GM12864 (cell line): ENCODE measurements at regions not wholly inside any gene's neighbourhood (a gene's known extent, or its start where the extent isn't known, plus 50 kb on each side); places are given as distances from the start of the nearest gene placed in this dataset.

ENCODE experiments used
- DNase-seq: peaks from one replicate; pipeline ENCODE4 v3.0.0-alpha.2; 2011; ENCODE audit warnings: low read depth
- H3K4me3 ChIP-seq: 2 replicates; pipeline ENCODE4 v1.5.1; 2011; ENCODE audit warnings: mild to moderate bottlenecking, low read depth, low read length, control low read depth
- CTCF ChIP-seq: IDR thresholded peaks from 2 replicates; pipeline ENCODE4 v1.5.1; 2011; ENCODE audit warnings: low read depth, mild to moderate bottlenecking, moderate library complexity, low read length, control low read depth, inconsistent platforms; ENCODE audit errors: missing control alignments

GRCh38 chr12:89950421-89950820, 241.8 kb upstream of the ATP2B1 start:
- H3K4me3 ChIP-seq: no peak overlapping the region; the same call in 1 of the 2 replicates
- no peak for TF ChIP-seq CTCF
- no peak for DNase-seq

- H3K4me3 ChIP-seq: no peak overlapping the region; the same call in 1 of the 2 replicates
- peak; percentile 57 for TF ChIP-seq CTCF
- DNase-seq: peak; percentile 74
These were observed 241.0 kb upstream of the ATP2B1 start for GRCh38 chr12:89949457-89950195.

GRCh38 chr12:89948271-89949175, 239.9 kb upstream of the ATP2B1 start:
- TF ChIP-seq CTCF: no peak
- DNase-seq: no peak
- H3K4me3 ChIP-seq: no peak overlapping the region

- TF ChIP-seq CTCF: no peak
- no peak for DNase-seq
- no peak overlapping the region for H3K4me3 ChIP-seq
These were observed 239.0 kb upstream of the ATP2B1 start for GRCh38 chr12:89947437-89948270.

GRCh38 chr12:89946518-89947135, 238.0 kb upstream of the ATP2B1 start:
- DNase-seq: no peak
- TF ChIP-seq CTCF: no peak
- no peak overlapping the region for H3K4me3 ChIP-seq

- no peak for DNase-seq
- TF ChIP-seq CTCF: no peak
- no peak overlapping the region for H3K4me3 ChIP-seq
These were observed 236.5 kb upstream of the ATP2B1 start for GRCh38 chr12:89945123-89945522.
